Lower leg skin (tissue), 3 donors: ENCODE measurements at regions not wholly inside any gene's neighbourhood (a gene's known extent, or its start where the extent isn't known, plus 50 kb on each side); places are given as distances from the start of the nearest gene placed in this dataset.

ENCODE experiments used
- POLR2A ChIP-seq, 2 donors: fragments of 450-650 bp; IDR thresholded peaks; one replicate each; pipeline ENCODE4 v1.6.1; 2016 to 2017; ENCODE audit warnings: antibody characterized with exemption in 2 of 2, mild to moderate bottlenecking in 1 of 2, moderate library complexity in 1 of 2
- TF ChIP-seq, protein P1 (sequence below), 3 donors: fragments of 450-650 bp; IDR thresholded peaks; one replicate each; pipeline ENCODE4 v1.5.1; 2016; ENCODE audit warnings: antibody characterized with exemption in 3 of 3, mild to moderate bottlenecking in 3 of 3, moderate library complexity in 2 of 3

DNA sequence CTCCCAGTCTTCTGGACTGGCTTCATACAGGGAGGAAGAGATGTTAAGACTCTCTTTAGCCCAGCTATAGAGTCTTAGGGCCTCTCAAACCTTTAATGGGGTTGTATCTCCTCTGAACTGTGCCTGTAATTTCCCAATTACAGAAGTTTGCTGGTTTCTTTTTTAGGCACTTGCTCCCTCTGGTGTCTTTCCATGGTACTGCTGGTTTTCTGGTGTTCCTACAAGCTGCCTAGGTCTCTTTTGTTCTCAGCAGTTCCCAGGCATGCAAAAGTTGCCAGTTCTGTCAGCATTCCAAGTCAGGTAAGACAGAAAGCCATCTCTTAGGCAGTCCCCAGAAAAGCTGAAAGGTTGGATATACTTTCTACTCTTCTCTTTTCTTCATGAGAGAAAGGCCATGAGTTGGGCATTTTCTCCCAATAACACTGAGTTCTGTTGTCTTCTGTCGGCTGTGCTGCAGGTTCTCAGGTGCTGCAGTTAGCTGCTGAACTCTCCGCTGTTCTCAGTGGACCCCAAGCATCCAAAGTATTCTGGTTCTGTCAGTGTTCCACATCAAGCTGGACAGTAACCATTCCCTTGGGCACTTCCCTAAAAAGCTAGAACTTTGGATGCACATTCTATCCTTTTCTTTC is 54.4 kb upstream of the EHHADH start:
- TF ChIP-seq, protein P1, sequence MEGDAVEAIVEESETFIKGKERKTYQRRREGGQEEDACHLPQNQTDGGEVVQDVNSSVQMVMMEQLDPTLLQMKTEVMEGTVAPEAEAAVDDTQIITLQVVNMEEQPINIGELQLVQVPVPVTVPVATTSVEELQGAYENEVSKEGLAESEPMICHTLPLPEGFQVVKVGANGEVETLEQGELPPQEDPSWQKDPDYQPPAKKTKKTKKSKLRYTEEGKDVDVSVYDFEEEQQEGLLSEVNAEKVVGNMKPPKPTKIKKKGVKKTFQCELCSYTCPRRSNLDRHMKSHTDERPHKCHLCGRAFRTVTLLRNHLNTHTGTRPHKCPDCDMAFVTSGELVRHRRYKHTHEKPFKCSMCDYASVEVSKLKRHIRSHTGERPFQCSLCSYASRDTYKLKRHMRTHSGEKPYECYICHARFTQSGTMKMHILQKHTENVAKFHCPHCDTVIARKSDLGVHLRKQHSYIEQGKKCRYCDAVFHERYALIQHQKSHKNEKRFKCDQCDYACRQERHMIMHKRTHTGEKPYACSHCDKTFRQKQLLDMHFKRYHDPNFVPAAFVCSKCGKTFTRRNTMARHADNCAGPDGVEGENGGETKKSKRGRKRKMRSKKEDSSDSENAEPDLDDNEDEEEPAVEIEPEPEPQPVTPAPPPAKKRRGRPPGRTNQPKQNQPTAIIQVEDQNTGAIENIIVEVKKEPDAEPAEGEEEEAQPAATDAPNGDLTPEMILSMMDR (IDR thresholded peaks at IDR 0.05) = no peak
- no peak for TF ChIP-seq POLR2A (IDR thresholded peaks at IDR 0.05)
